HG03457 (cell line): ENCODE measurements at regions not wholly inside any gene's neighbourhood (a gene's known extent, or its start where the extent isn't known, plus 50 kb on each side); places are given as distances from the start of the nearest gene placed in this dataset.

Source experiments
- ATAC-seq: cut with Tn5 transposase; IDR thresholded peaks from one replicate; pipeline ENCODE4 v1.9.1; 2021; ENCODE audit warnings: moderate number of reproducible peaks; ENCODE audit not compliant: unreplicated experiment

- no peak for ATAC-seq
Measured at GRCh38 chr3:111339017-111339416, 203.0 kb upstream of the CD96 start.

- no peak for ATAC-seq
Measured at GRCh38 chr3:111351334-111351733, 190.7 kb upstream of the CD96 start.

GRCh38 chr3:111352585-111352984, 189.4 kb upstream of the CD96 start:
- ATAC-seq, result no peak

GRCh38 chr3:111359261-111360030, 182.6 kb upstream of the CD96 start:
- no peak for ATAC-seq

- no peak for ATAC-seq
Measured at GRCh38 chr3:111362381-111363009, 179.5 kb upstream of the CD96 start.

- no peak for ATAC-seq
Measured at GRCh38 chr3:111366515-111366914, 175.5 kb upstream of the CD96 start.

- no peak for ATAC-seq
Measured at GRCh38 chr3:111368056-111368455, 173.9 kb upstream of the CD96 start.

- no peak for ATAC-seq
Measured at GRCh38 chr3:111369958-111370357, 172.0 kb upstream of the CD96 start.

- ATAC-seq, result no peak
Measured at GRCh38 chr3:111373239-111373638, 168.8 kb upstream of the CD96 start.

- no peak for ATAC-seq
Measured at GRCh38 chr3:111373861-111374260, 168.1 kb upstream of the CD96 start.

- no peak for ATAC-seq
Measured at GRCh38 chr3:111385971-111386495, 156.0 kb upstream of the CD96 start.

- ATAC-seq, result peak; percentile 57
Measured at GRCh38 chr3:111392894-111393398, 149.1 kb upstream of the CD96 start.

- no peak for ATAC-seq
Measured at GRCh38 chr3:111412656-111413055, 129.3 kb upstream of the CD96 start.

- no peak for ATAC-seq
Measured at GRCh38 chr3:111414531-111414930, 127.5 kb upstream of the CD96 start.

- no peak for ATAC-seq
Measured at GRCh38 chr3:111415018-111415417, 127.0 kb upstream of the CD96 start.

GRCh38 chr3:111418391-111418790, 123.6 kb upstream of the CD96 start:
- ATAC-seq, result no peak

GRCh38 chr3:111428301-111428700, 113.7 kb upstream of the CD96 start:
- ATAC-seq, result no peak

GRCh38 chr3:111434941-111435622, 106.9 kb upstream of the CD96 start:
- no peak for ATAC-seq

- ATAC-seq, result no peak
Measured at GRCh38 chr3:111438283-111438682, 103.7 kb upstream of the CD96 start.

GRCh38 chr3:111454551-111454950, 87.4 kb upstream of the CD96 start:
- no peak for ATAC-seq

- ATAC-seq, result no peak
Measured at GRCh38 chr3:111465081-111465670, 76.8 kb upstream of the CD96 start.
